ENCODE measurements at regions not wholly inside any gene's neighbourhood (a gene's known extent, or its start where the extent isn't known, plus 50 kb on each side); places are given as distances from the start of the nearest gene placed in this dataset.

DNA sequence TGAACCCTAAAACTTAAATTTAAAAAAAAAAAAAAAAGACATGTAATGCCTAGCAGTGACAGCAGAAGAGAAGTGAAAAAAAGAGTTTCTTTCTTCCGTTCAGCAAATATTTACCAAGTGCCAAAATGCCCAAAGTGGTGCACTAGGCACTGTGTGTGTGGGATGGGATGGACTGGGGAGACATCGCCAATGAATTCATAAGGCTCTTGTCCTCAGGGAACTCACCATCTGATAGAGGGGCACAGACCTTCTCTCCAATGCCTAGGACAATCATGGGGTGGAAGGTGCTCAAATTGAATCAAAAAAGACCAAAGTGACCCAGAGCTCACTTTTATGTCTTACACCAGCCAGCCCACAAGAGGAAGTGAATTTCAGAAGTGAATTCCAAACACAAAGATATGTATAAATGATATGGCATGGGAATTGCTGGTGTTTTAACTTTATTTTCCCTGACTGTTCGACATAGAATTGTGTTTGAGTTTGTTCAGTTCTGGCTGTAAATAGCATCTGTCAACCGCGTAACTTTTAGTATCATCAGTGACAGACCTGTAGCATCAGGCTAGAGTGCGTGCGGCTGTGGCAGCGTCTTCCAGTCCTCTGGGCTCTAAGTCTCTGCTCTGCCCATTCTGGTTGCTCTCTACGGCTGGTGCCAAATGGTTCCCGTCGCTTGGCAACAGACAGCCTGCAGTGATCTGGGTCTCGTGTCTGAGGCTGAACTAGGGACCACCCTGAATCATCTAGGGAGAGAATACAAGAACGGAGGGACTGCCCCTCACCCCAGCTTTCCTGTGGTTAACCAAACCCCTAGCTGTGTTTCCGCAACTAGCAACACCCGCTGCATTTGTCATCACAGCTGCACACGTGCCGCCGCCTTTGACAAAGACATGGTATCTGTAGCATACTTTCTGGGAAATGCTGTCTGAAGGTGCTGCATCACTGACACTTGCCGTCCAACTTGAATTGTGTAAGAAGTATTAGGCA is 154.0 kb upstream of the THBS1 start:
- peak; percentile 41 for DNase-seq
- no peaks in the 10 kb centered on the region for H3K79me2 ChIP-seq (ENCODE audit: insufficient read depth)
- CTCF ChIA-PET = interaction anchor here (1.0 to 1.5 kb wide), 3 partner anchors 13 to 153 kb away, joined by 4 to 5 read pairs (median 5); partner anchors contain the start of gene THBS1
- H3K4me1 ChIP-seq (ENCODE audit: control insufficient read depth in 1 of 2, insufficient read depth in 2 of 2, low read depth in 1 of 2, low read length in 1 of 2) = peaks cover 7 to 9% of the 10 kb centered on the region in 2 experiments; a peak in 2 of 4 replicates
- no peaks in the 10 kb centered on the region for H3K27me3 ChIP-seq (ENCODE audit: insufficient read depth)
- H4K20me1 ChIP-seq (ENCODE audit: insufficient read depth) = no peaks in the 10 kb centered on the region
- 61% methylated on average over 16 of the region's 19 CpGs for WGBS (ENCODE audit: low lambda C conversion rate)
- peaks cover 11% of the 10 kb centered on the region for H3F3A ChIP-seq (replicated peaks; ENCODE audit: insufficient read depth)
- no peaks in the 10 kb centered on the region for H3K36me3 ChIP-seq (replicated peaks in 1 of 2; ENCODE audit: control insufficient read depth in 1 of 2, insufficient read depth in 2 of 2, low read length in 1 of 2)
- H3K9ac ChIP-seq = no peak overlapping the region
- H3K4me3 ChIP-seq (ENCODE audit: low read depth in 2 of 2, low read length in 1 of 2) = peak overlapping the region; percentile 17; a peak in 2 of 4 replicates
- no peaks in the 10 kb centered on the region for H3K9me2 ChIP-seq
- H3K27ac ChIP-seq (ENCODE audit: low read depth in 2 of 2, low read length in 1 of 2) = no peak overlapping the region; a peak in 1 of 4 replicates
- H3K4me2 ChIP-seq = 0 out of 2 replicates have a peak overlapping the region, but pooled peaks have one; percentile 21
- H2AFZ ChIP-seq (ENCODE audit: low read depth) = no peak overlapping the region; the same call in 1 of the 2 replicates
- TF ChIP-seq ELF1 (IDR thresholded peaks at IDR 0.05) (no peak), GABPA (IDR thresholded peaks at IDR 0.05; ENCODE audit: low read depth) (no peak), EP300 (IDR thresholded peaks at IDR 0.05; ENCODE audit: borderline replicate concordance in 1 of 2, low read depth in 1 of 2, low read length in 1 of 2) (0 out of 4 replicates have a peak, but pooled peaks of 1 of the 2 experiments have one; percentile 21), FOSL2 (IDR thresholded peaks at IDR 0.05; ENCODE audit: borderline replicate concordance, low read depth) (no peak), YY1 (IDR thresholded peaks at IDR 0.05; ENCODE audit: low read depth) (no peak), SMC3 (IDR thresholded peaks at IDR 0.05; ENCODE audit: low read depth, low read length) (no peak), RXRA (IDR thresholded peaks at IDR 0.05; ENCODE audit: borderline replicate concordance, low read depth) (no peak), MEF2A (IDR thresholded peaks at IDR 0.05; ENCODE audit: borderline replicate concordance, low read depth) (no peak), SIN3A (IDR thresholded peaks at IDR 0.05; ENCODE audit: borderline replicate concordance, low read depth, low read length) (no peak), FOXJ3 (CRISPR knock-in tag; IDR thresholded peaks at IDR 0.05) (no peak), POLR2AphosphoS5 (IDR thresholded peaks at IDR 0.05; ENCODE audit: low read depth, low read length) (no peak), TCF12 (IDR thresholded peaks at IDR 0.05) (peak; percentile 49), MXI1 (IDR thresholded peaks at IDR 0.05; ENCODE audit: low read depth, low read length) (peak; percentile 28; the same call in 1 of the 2 replicates), EZH2phosphoT487 (IDR thresholded peaks at IDR 0.05; ENCODE audit: borderline replicate concordance, low read depth) (no peak), NRF1 (IDR thresholded peaks at IDR 0.05; ENCODE audit: low read depth, low read length) (no peak)
- TF ChIP-seq, protein P1, sequence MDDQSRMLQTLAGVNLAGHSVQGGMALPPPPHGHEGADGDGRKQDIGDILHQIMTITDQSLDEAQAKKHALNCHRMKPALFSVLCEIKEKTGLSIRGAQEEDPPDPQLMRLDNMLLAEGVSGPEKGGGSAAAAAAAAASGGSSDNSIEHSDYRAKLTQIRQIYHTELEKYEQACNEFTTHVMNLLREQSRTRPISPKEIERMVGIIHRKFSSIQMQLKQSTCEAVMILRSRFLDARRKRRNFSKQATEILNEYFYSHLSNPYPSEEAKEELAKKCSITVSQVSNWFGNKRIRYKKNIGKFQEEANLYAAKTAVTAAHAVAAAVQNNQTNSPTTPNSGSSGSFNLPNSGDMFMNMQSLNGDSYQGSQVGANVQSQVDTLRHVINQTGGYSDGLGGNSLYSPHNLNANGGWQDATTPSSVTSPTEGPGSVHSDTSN (IDR thresholded peaks at IDR 0.05) = 0 out of 2 replicates have a peak, but pooled peaks have one; percentile 19
- TF ChIP-seq, protein P2, sequence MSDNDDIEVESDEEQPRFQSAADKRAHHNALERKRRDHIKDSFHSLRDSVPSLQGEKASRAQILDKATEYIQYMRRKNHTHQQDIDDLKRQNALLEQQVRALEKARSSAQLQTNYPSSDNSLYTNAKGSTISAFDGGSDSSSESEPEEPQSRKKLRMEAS (IDR thresholded peaks at IDR 0.05; ENCODE audit: low read depth) = peak; percentile 48; the same call in 1 of the 2 replicates
- TF ChIP-seq, protein P3, sequence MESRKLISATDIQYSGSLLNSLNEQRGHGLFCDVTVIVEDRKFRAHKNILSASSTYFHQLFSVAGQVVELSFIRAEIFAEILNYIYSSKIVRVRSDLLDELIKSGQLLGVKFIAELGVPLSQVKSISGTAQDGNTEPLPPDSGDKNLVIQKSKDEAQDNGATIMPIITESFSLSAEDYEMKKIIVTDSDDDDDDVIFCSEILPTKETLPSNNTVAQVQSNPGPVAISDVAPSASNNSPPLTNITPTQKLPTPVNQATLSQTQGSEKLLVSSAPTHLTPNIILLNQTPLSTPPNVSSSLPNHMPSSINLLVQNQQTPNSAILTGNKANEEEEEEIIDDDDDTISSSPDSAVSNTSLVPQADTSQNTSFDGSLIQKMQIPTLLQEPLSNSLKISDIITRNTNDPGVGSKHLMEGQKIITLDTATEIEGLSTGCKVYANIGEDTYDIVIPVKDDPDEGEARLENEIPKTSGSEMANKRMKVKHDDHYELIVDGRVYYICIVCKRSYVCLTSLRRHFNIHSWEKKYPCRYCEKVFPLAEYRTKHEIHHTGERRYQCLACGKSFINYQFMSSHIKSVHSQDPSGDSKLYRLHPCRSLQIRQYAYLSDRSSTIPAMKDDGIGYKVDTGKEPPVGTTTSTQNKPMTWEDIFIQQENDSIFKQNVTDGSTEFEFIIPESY (IDR thresholded peaks at IDR 0.05; ENCODE audit: borderline replicate concordance, low read depth) = no peak
- TF ChIP-seq, protein P4, sequence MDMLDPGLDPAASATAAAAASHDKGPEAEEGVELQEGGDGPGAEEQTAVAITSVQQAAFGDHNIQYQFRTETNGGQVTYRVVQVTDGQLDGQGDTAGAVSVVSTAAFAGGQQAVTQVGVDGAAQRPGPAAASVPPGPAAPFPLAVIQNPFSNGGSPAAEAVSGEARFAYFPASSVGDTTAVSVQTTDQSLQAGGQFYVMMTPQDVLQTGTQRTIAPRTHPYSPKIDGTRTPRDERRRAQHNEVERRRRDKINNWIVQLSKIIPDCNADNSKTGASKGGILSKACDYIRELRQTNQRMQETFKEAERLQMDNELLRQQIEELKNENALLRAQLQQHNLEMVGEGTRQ (IDR thresholded peaks at IDR 0.05; ENCODE audit: borderline replicate concordance, low read depth, low read length) = no peak
- H3K9me3 ChIP-seq = no peaks in the 10 kb centered on the region
- POLR2A ChIA-PET = no interaction called here

Measured in SK-N-SH (cell line).